BJ (cell line): ENCODE measurements at regions not wholly inside any gene's neighbourhood (a gene's known extent, or its start where the extent isn't known, plus 50 kb on each side); places are given as distances from the start of the nearest gene placed in this dataset.

ENCODE experiments used
- CTCF ChIA-PET: fragments of 350-600 bp; formaldehyde crosslinking; extraction: SDS; loops from one replicate; lab custom pipeline; 2021; ENCODE audit warnings: antibody characterized with exemption, inconsistent platforms; lab: Yijun Ruan, JAX
- POLR2A ChIA-PET: fragments of 300-600 bp; sonication (Branson Sonifier 250); formaldehyde crosslinking; extraction: SDS; loops from one replicate; lab custom pipeline; 2021; ENCODE audit warnings: antibody characterized with exemption; lab: Charles Lee
- DNase-seq: peaks from one replicate; pipeline ENCODE4 v3.0.0-alpha.2; 2011; ENCODE audit warnings: low read depth
- H3K27me3 ChIP-seq: 2 replicates; pipeline ENCODE4 v1.6.0; 2011; ENCODE audit warnings: low read length; ENCODE audit not compliant: control insufficient read depth, insufficient read depth
- H3K36me3 ChIP-seq: 2 replicates; pipeline ENCODE4 v1.5.1; 2011; ENCODE audit warnings: low read length; ENCODE audit not compliant: control insufficient read depth, insufficient read depth
- H3K4me3 ChIP-seq: 2 replicates; pipeline ENCODE4 v1.5.1; 2011; ENCODE audit warnings: low read depth, mild to moderate bottlenecking, control low read depth, low read length
- TF ChIP-seq, protein P1 (sequence below): IDR thresholded peaks from 2 replicates; pipeline ENCODE4 v1.5.1; 2011; ENCODE audit warnings: low read depth, mild to moderate bottlenecking, control low read depth, inconsistent platforms, low read length, moderate library complexity; ENCODE audit not compliant: insufficient read depth

DNA sequence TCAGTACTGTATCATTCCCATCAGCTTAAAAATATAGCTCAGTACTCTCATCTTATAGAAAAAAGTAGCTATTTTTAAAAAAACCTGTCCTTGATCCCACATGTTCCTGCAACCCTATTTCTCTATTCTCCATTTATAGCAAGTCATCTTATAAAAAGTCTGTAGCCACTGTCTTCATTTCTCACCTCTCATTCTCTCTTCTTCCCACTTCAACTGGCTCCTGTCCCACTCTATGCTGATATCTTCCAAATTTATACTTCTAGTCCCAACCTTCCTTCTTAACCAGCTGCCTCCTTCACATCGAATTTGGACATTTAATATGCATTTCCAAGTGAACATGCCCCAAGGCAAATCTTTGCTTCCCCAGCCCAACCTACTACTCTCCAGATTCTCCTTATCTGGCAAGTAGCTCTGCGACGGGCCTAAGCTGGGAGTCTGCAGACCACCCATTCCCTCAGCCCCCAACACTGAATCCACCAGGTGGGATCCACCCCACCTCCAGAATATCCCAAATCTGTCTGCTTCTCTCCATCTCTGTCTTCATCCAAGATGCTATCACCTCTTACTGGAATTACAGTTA is 52.0 kb upstream of the TANC2 start:
- POLR2A ChIA-PET, result interaction anchor here (0.6 kb wide), 1 partner anchor 273 kb away, joined by 6 read pairs; no protein-coding TSS in a partner anchor
- H3K4me3 ChIP-seq, result no peak overlapping the region
- no peak for DNase-seq
- CTCF ChIA-PET, result no interaction called here
- TF ChIP-seq, protein P1, sequence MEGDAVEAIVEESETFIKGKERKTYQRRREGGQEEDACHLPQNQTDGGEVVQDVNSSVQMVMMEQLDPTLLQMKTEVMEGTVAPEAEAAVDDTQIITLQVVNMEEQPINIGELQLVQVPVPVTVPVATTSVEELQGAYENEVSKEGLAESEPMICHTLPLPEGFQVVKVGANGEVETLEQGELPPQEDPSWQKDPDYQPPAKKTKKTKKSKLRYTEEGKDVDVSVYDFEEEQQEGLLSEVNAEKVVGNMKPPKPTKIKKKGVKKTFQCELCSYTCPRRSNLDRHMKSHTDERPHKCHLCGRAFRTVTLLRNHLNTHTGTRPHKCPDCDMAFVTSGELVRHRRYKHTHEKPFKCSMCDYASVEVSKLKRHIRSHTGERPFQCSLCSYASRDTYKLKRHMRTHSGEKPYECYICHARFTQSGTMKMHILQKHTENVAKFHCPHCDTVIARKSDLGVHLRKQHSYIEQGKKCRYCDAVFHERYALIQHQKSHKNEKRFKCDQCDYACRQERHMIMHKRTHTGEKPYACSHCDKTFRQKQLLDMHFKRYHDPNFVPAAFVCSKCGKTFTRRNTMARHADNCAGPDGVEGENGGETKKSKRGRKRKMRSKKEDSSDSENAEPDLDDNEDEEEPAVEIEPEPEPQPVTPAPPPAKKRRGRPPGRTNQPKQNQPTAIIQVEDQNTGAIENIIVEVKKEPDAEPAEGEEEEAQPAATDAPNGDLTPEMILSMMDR, result no peak
- H3K27me3 ChIP-seq, result peaks cover 2% of the 10 kb centered on the region; the same call in 1 of the 2 replicates
- H3K36me3 ChIP-seq, result no peaks in the 10 kb centered on the region

DNA sequence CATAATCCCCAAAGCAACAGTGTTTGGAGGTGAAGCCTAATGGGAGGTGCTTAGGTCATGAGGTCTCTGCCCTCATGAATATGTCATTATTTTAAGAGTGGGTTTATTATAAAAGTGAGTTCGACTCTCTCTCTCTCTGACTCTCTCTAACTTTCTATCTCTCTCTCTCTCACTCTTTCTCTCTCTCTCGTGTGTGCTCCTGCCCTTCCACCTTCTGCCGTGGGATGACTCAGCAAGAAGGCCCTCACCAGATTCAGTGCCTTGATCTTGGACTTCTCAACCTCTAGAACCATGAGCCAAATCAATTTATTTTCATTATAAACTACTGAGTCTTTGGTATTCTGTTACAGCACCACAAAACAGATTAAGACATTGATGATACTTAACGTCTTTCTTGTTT is 53.7 kb upstream of the TANC2 start:
- Histone ChIP-seq H3K36me3 (no peaks in the 10 kb centered on the region), H3K27me3 (peaks cover 3% of the 10 kb centered on the region; the same call in 1 of the 2 replicates), H3K4me3 (no peak overlapping the region)
- no peak for DNase-seq
- ChIA-PET CTCF (no interaction called here), POLR2A (no interaction called here)
- TF ChIP-seq, protein P1, result no peak

DNA sequence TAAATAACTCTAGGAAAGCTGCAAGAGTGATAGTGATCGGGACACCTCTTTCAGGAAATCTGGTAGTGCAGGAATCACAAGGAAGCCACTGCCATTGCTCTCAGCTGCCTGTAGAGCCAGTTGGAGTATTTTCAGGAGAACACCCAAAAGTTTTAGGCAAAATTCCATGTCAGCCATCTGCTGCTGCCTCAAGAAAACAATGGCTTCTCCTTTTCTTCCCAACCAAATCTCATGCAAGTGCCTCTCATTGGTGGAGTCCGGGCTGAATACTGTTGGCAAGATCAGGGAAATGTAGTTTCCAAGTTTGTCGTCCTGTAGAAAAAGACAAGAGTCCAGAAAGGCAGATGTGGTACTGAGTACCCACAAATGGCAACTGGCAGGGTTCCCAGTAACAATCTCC is 54.9 kb upstream of the TANC2 start:
- Histone ChIP-seq H3K36me3 (no peaks in the 10 kb centered on the region), H3K27me3 (peaks cover 3% of the 10 kb centered on the region; the same call in 1 of the 2 replicates), H3K4me3 (no peak overlapping the region)
- TF ChIP-seq, protein P1, result no peak
- CTCF ChIA-PET, result interaction anchor here (1.5 kb wide), 1 partner anchor 12 kb away, joined by 4 read pairs; no protein-coding TSS in a partner anchor
- DNase-seq, result no peak
- POLR2A ChIA-PET, result no interaction called here

DNA sequence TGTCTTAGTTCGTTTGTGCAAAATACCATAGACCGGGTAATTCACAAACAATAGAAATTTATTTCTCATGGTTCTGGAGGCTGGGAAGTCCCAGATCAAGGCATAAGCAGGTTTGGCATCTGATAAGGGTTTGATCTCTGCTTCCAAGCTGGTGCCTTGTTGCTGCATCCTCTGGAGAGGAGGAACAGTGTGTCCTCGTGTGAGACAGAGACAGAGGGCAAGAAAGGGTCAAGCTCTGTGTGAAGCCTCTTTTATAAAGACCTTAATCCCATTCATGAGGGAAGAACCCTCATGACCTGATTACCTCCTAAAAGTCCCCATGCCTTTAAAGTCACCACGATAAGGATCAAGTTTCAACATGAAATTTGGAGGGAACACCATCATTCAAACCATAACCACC is 55.8 kb upstream of the TANC2 start:
- CTCF ChIA-PET, result interaction anchor here (1.5 kb wide), 1 partner anchor 12 kb away, joined by 4 read pairs; no protein-coding TSS in a partner anchor
- H3K36me3 ChIP-seq, result no peaks in the 10 kb centered on the region

DNA sequence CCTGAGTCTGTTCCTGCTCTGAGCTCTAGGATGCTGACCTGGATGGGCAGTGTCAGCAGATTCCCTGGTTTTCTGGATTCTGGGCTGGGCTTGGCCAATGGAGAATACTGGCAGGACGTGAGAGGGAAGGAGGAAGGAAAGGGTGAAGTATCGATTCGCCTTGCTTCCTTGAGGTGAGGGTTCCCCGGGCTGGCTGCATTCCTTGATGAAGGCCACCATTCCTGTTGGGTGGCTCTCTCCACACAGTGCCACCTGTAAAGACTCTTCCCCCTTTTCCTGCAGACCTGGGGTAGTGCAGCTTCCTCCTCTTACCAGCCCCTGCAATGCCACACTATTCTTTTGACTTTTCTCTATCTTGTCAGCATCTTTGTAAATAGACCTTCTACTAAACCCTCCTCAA is 58.1 kb upstream of the TANC2 start:
- H3K36me3 ChIP-seq, result no peaks in the 10 kb centered on the region
- no peak for DNase-seq
- no peak overlapping the region for H3K4me3 ChIP-seq
- CTCF ChIA-PET, result no interaction called here
- TF ChIP-seq, protein P1, result no peak
- POLR2A ChIA-PET, result no interaction called here
- H3K27me3 ChIP-seq, result peaks cover 3% of the 10 kb centered on the region; the same call in 1 of the 2 replicates

More for the DNA sequence above, 55.8 kb upstream of the TANC2 start:
- no peak for DNase-seq
- Histone ChIP-seq H3K4me3 (no peak overlapping the region), H3K27me3 (peaks cover 3% of the 10 kb centered on the region; the same call in 1 of the 2 replicates)
- TF ChIP-seq, protein P1, result no peak
- POLR2A ChIA-PET, result no interaction called here
